OCI-LY3 (cell line): ENCODE measurements at regions not wholly inside any gene's neighbourhood (a gene's known extent, or its start where the extent isn't known, plus 50 kb on each side); places are given as distances from the start of the nearest gene placed in this dataset.

ENCODE experiments used
- H2AFZ ChIP-seq: fragments of 200-600, 300-600 bp; shearing (Covaris generic); 2 replicates; pipeline ENCODE4 v1.6.0; 2014; ENCODE audit warnings: antibody characterized with exemption, low read depth, low read length
- H3K27ac ChIP-seq: fragments of 200-600, 300-600 bp; sonication (generic); 2 replicates; pipeline ENCODE4 v1.5.1; 2014; ENCODE audit warnings: mild to moderate bottlenecking, low read length, moderate library complexity, mixed read lengths
- H3K27me3 ChIP-seq: fragments of 200-600, 300-600 bp; sonication (generic); 2 replicates; pipeline ENCODE4 v1.6.1; 2014; ENCODE audit warnings: low read depth, low read length, mixed read lengths
- H3K36me3 ChIP-seq: fragments of 200-600, 300-600 bp; sonication (generic); replicated peaks from 2 replicates; pipeline ENCODE3; 2014; ENCODE audit warnings: low read depth, low read length, mixed read lengths
- H3K4me1 ChIP-seq: fragments of 300-600, 200-600 bp; sonication (generic); 2 replicates; pipeline ENCODE4 v1.6.1; 2014; ENCODE audit warnings: low read length, mixed read lengths
- H3K4me2 ChIP-seq: fragments of 200-600, 300-600 bp; sonication (generic); 2 replicates; pipeline ENCODE4 v1.6.1; 2014; ENCODE audit warnings: low read length, mixed read lengths
- H3K4me3 ChIP-seq: fragments of 300-600, 200-600 bp; sonication (generic); 2 replicates; pipeline ENCODE4 v1.5.1; 2014; ENCODE audit warnings: antibody characterized with exemption, mild to moderate bottlenecking, low read length, moderate library complexity
- H3K79me2 ChIP-seq: fragments of 300-600, 200-600 bp; shearing (Covaris generic); 2 replicates; pipeline ENCODE4 v1.6.1; 2014; ENCODE audit warnings: mild to moderate bottlenecking, low read length, mixed read lengths
- H3K9ac ChIP-seq: fragments of 300-600, 200-600 bp; shearing (Covaris generic); 2 replicates; pipeline ENCODE4 v1.6.0; 2014; ENCODE audit warnings: mild to moderate bottlenecking, low read length, moderate library complexity
- H3K9me3 ChIP-seq: fragments of 200-600, 300-600 bp; shearing (Covaris generic); 2 replicates; pipeline ENCODE4 v1.6.1; 2014; ENCODE audit warnings: low read length, mixed read lengths; ENCODE audit not compliant: insufficient read depth
- H4K20me1 ChIP-seq: fragments of 200-600, 300-600 bp; sonication (generic); 2 replicates; pipeline ENCODE4 v1.6.1; 2016; ENCODE audit warnings: low read length, mixed read lengths; ENCODE audit not compliant: insufficient read depth
- EZH2phosphoT487 ChIP-seq: fragments of 200-600 bp; shearing (Covaris generic); IDR thresholded peaks from 2 replicates; pipeline ENCODE4 v1.6.1; 2018; ENCODE audit warnings: antibody characterized with exemption, mixed run types, low read depth
- TF ChIP-seq, protein P1 (sequence below): fragments of 200-600, 300-600 bp; sonication (generic); IDR thresholded peaks from 2 replicates; pipeline ENCODE4 v1.5.1; 2014; ENCODE audit warnings: antibody characterized with exemption, low read length, low read depth

DNA sequence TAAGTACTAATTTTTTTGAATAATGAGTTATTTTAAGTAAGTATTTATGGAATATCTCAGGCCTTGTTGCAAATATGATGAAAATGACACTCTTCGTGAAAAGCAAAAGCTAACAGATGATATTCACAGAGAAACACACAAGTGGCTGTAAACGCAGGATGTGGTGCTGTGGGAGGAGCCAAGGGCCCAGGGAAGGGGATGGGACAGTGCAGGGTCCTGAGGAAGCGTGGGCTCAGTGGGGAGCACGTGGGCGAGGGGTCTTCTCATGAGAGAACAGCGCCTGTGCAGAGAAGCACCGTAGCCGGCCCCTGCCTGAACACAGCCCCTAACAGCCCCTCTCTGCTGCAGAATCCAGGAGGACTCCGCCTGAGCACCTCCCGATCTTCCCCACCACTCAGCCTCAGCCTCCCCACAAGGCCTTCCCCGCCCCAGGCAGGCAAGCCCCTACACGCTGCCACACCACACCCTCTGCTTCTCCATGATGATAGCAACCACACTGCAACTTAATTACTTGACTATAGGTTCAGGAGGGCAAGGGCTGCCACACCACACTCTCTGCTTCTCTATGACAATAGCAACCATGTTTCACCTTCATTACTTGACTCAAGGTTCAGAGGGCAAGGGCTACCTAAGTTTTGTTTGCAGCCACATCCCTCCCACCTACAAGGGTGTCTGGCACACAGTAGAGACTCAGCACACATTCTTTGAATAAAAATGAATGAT lies 152.6 kb upstream of the RNF32 start:
- H3K27me3 ChIP-seq: 0 out of 2 replicates have a peak, but pooled peaks cover 11% of the 10 kb centered on the region
- no peaks in the 10 kb centered on the region for H4K20me1 ChIP-seq
- H2AFZ ChIP-seq: no peak overlapping the region
- no peak overlapping the region for H3K27ac ChIP-seq
- H3K4me3 ChIP-seq: no peak overlapping the region
- H3K4me1 ChIP-seq: no peaks in the 10 kb centered on the region
- no peaks in the 10 kb centered on the region for H3K9me3 ChIP-seq
- no peaks in the 10 kb centered on the region for H3K79me2 ChIP-seq
- TF ChIP-seq, protein P1, sequence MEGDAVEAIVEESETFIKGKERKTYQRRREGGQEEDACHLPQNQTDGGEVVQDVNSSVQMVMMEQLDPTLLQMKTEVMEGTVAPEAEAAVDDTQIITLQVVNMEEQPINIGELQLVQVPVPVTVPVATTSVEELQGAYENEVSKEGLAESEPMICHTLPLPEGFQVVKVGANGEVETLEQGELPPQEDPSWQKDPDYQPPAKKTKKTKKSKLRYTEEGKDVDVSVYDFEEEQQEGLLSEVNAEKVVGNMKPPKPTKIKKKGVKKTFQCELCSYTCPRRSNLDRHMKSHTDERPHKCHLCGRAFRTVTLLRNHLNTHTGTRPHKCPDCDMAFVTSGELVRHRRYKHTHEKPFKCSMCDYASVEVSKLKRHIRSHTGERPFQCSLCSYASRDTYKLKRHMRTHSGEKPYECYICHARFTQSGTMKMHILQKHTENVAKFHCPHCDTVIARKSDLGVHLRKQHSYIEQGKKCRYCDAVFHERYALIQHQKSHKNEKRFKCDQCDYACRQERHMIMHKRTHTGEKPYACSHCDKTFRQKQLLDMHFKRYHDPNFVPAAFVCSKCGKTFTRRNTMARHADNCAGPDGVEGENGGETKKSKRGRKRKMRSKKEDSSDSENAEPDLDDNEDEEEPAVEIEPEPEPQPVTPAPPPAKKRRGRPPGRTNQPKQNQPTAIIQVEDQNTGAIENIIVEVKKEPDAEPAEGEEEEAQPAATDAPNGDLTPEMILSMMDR: no peak
- TF ChIP-seq EZH2phosphoT487: no peak
- H3K4me2 ChIP-seq: no peak overlapping the region
- H3K9ac ChIP-seq: no peak overlapping the region
- H3K36me3 ChIP-seq: no peaks in the 10 kb centered on the region

DNA sequence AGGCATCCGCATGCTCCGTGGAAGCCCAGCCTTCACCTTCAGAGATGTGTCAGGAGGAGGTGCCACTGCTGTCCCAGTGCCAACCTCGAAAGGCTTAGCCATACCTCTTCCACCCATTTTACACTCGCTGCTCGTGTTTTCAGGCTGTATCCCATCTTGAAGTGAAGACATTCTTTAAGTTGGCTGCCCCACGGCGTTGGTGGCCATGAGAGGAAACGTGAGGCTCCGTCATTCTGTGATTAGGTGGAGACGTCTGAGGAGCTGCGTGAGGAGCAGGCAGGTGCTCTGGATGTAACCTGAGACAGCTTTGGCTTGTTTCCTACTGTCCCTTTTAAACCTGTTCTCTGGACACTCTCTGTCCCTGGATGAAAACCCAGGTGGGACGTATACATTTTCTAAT lies 159.9 kb upstream of the RNF32 start:
- Histone ChIP-seq H3K27ac (no peak overlapping the region), H4K20me1 (no peaks in the 10 kb centered on the region), H3K9me3 (no peaks in the 10 kb centered on the region), H3K79me2 (no peaks in the 10 kb centered on the region), H3K36me3 (no peaks in the 10 kb centered on the region), H3K4me1 (no peaks in the 10 kb centered on the region), H3K4me3 (no peak overlapping the region), H3K4me2 (no peak overlapping the region), H3K27me3 (peaks cover 27% of the 10 kb centered on the region), H2AFZ (no peak overlapping the region), H3K9ac (no peak overlapping the region)
- no peak for TF ChIP-seq EZH2phosphoT487
- TF ChIP-seq, protein P1: no peak

DNA sequence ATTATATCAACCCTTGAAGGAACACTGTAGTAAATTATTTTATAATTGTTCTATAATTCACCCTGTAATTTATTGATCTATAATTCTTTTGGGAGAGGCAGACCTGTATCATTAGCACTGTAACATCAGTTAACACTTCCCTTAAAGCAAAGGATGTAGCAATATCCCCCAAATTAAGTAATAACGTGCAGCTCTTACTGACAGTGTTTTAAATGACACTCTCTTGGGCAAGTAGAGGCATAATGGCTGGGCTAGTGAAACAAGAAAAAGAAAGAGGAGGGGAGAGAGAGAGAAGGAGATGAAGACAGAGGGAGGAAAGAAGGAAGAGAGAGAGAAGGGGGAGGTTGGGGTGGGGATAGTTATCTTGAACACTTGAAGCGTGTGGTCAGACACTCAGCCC lies 161.0 kb upstream of the RNF32 start:
- H3K4me2 ChIP-seq: no peak overlapping the region
- no peak overlapping the region for H2AFZ ChIP-seq
- no peak overlapping the region for H3K4me3 ChIP-seq
- TF ChIP-seq, protein P1: no peak
- no peak for TF ChIP-seq EZH2phosphoT487
- no peaks in the 10 kb centered on the region for H4K20me1 ChIP-seq
- H3K4me1 ChIP-seq: no peaks in the 10 kb centered on the region
- no peak overlapping the region for H3K9ac ChIP-seq
- H3K79me2 ChIP-seq: no peaks in the 10 kb centered on the region
- H3K9me3 ChIP-seq: no peaks in the 10 kb centered on the region
- H3K27me3 ChIP-seq: peaks cover 29% of the 10 kb centered on the region
- no peaks in the 10 kb centered on the region for H3K36me3 ChIP-seq
- no peak overlapping the region for H3K27ac ChIP-seq

DNA sequence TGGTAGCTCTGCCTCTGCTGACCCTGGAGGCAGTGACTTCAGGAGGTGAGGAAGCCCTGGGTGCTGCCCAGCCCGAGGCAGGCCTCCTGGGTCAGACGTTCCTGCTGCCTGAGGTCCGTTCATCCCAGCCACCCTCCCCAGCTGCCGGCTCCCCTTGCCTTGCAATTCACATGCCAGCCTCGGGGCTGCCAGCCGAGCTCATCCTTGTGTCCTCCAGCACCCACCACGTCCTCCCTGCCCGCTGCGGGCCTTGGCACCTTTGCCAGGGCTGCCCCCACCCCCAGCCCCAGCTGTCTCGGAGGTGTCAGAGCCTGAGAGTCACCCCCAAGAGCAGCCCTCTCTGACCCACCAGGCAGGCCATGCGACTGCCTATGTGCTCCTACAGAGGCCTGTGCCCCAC lies 162.1 kb upstream of the RNF32 start:
- Histone ChIP-seq H3K4me2 (no peak overlapping the region), H3K27ac (no peak overlapping the region), H3K4me3 (no peak overlapping the region), H3K9me3 (no peaks in the 10 kb centered on the region), H3K36me3 (no peaks in the 10 kb centered on the region), H3K27me3 (peaks cover 34% of the 10 kb centered on the region), H3K4me1 (no peaks in the 10 kb centered on the region), H4K20me1 (no peaks in the 10 kb centered on the region), H3K9ac (no peak overlapping the region), H2AFZ (no peak overlapping the region), H3K79me2 (no peaks in the 10 kb centered on the region)
- TF ChIP-seq, protein P1: no peak
